Activated CD4-positive, alpha-beta T cell treated with anti-CD3 and anti-CD28 coated beads, Interleukin-2, amount 10 ng/mL, durations not matched to agents 7 days and 5 days (primary cell): ENCODE measurements at regions not wholly inside any gene's neighbourhood (a gene's known extent, or its start where the extent isn't known, plus 50 kb on each side); places are given as distances from the start of the nearest gene placed in this dataset.

Experiments used
- CTCF ChIA-PET: fragments of 350-600 bp; sonication (Branson Sonifier 250); formaldehyde crosslinking; loops from one replicate; lab custom pipeline; 2021; ENCODE audit warnings: antibody characterized with exemption; lab: Charles Lee
- POLR2A ChIA-PET: fragments of 350-600 bp; sonication (Branson Sonifier 250); formaldehyde crosslinking; loops from one replicate; lab custom pipeline; 2021; ENCODE audit warnings: antibody characterized with exemption; lab: Charles Lee
- DNase-seq: peaks from one replicate; pipeline ENCODE4 v3.0.0-alpha.2; 2020
- H3K27ac Mint-ChIP-seq: one replicate; pipeline ENCODE4 v1.8.0; 2021; ENCODE audit warnings: mild to moderate bottlenecking, moderate library complexity, mixed read lengths
- H3K27me3 Mint-ChIP-seq: one replicate; pipeline ENCODE4 v1.8.0; 2021; ENCODE audit warnings: mixed read lengths
- H3K36me3 Mint-ChIP-seq: one replicate; pipeline ENCODE4 v1.8.0; 2021; ENCODE audit warnings: low read depth, mixed read lengths
- H3K4me1 Mint-ChIP-seq: one replicate; pipeline ENCODE4 v1.8.0; 2021; ENCODE audit warnings: mixed read lengths
- H3K4me3 Mint-ChIP-seq: one replicate; pipeline ENCODE4 v1.8.0; 2021; ENCODE audit warnings: mild to moderate bottlenecking, moderate library complexity, mixed read lengths
- H3K9me3 Mint-ChIP-seq: one replicate; pipeline ENCODE4 v1.8.0; 2021; ENCODE audit warnings: mixed read lengths

GRCh38 chr6:54579011-54579410 lies 267.6 kb upstream of the FAM83B start:
- Mint-ChIP-seq H3K4me3 (no peak overlapping the region), H3K27ac (no peak overlapping the region), H3K4me1 (no peaks in the 10 kb centered on the region), H3K9me3 (no peaks in the 10 kb centered on the region), H3K27me3 (no peaks in the 10 kb centered on the region), H3K36me3 (no peaks in the 10 kb centered on the region)
- ChIA-PET POLR2A (no interaction called here), CTCF (no interaction called here)
- no peak for DNase-seq

DNA sequence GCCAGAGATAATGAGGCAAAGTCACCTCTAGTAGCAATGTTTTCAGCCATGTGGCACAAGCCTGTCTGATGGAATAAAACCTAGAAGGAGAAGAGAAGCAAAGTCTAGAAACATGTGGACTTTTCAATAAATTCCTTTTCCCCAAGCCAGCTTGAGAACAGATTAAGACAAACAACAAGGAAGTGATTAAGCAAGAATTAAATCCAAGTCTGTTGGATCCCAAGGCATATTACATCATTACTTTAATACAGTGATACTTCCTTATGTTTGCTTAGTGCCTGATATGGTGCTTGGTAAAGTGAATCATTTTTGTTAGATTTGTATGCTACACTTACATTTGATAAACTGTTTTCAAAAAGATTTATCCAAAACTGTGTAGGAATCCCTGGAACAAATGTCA lies 260.3 kb upstream of the FAM83B start:
- no peak overlapping the region for H3K27ac Mint-ChIP-seq
- DNase-seq, result no peak
- POLR2A ChIA-PET, result no interaction called here
- no peaks in the 10 kb centered on the region for H3K36me3 Mint-ChIP-seq
- no peak overlapping the region for H3K4me3 Mint-ChIP-seq
- no peaks in the 10 kb centered on the region for H3K27me3 Mint-ChIP-seq
- H3K9me3 Mint-ChIP-seq, result no peaks in the 10 kb centered on the region
- no peaks in the 10 kb centered on the region for H3K4me1 Mint-ChIP-seq
- CTCF ChIA-PET, result no interaction called here

DNA sequence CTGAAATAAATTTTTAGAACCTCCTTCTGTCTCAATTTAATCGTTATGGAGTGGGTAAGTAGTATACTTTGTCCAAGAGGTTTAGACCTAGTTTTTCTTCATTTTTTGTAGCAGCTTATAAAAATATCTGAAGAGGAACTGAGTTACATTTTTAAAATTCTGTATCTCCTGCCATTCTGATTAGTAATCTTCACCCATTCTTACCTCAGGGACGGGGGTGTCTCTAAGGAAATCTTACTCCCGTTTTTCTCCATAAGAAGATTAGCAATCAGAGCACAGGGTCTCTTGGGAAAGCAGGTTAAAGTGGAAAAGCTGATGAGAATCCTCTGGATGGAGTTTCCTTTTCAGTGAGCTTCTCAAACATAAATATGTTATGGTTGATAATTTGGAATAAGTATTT lies 259.3 kb upstream of the FAM83B start:
- Mint-ChIP-seq H3K4me1 (no peaks in the 10 kb centered on the region), H3K36me3 (no peaks in the 10 kb centered on the region), H3K27ac (no peak overlapping the region), H3K9me3 (no peaks in the 10 kb centered on the region), H3K27me3 (no peaks in the 10 kb centered on the region), H3K4me3 (no peak overlapping the region)
- ChIA-PET CTCF (no interaction called here), POLR2A (no interaction called here)
- DNase-seq, result no peak

- H3K27ac Mint-ChIP-seq, result no peak overlapping the region
- no peak overlapping the region for H3K4me3 Mint-ChIP-seq
- H3K36me3 Mint-ChIP-seq, result no peaks in the 10 kb centered on the region
- DNase-seq, result no peak
- no peaks in the 10 kb centered on the region for H3K27me3 Mint-ChIP-seq
- H3K9me3 Mint-ChIP-seq, result no peaks in the 10 kb centered on the region
- POLR2A ChIA-PET, result no interaction called here
- no peaks in the 10 kb centered on the region for H3K4me1 Mint-ChIP-seq
- CTCF ChIA-PET, result interaction anchor here (0.7 kb wide), 1 partner anchor 1767 kb away, joined by 3 read pairs; no protein-coding TSS in a partner anchor
These were observed 258.4 kb upstream of the FAM83B start for GRCh38 chr6:54588176-54588575.

DNA sequence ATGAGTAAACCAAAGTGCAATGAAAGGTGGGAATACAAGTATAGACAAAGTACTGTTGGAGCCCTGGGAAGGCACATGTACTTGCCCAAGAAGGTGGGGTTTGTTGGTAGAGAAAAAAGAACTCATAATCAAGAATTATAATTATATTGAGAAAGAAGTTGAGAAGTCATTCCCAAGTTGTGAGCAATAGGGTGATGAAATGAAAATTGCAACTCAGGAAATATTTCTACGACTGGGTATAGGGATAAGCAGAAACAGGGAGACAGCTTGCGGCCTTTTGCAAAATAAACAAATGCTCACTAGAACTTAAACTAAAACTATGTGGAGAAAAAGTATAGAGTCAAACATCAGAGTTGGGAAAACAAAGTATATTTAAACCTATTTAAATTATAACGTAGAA lies 250.7 kb upstream of the FAM83B start:
- Mint-ChIP-seq H3K4me1 (no peaks in the 10 kb centered on the region), H3K27me3 (no peaks in the 10 kb centered on the region), H3K9me3 (no peaks in the 10 kb centered on the region), H3K36me3 (no peaks in the 10 kb centered on the region), H3K4me3 (no peak overlapping the region), H3K27ac (no peak overlapping the region)
- POLR2A ChIA-PET, result no interaction called here
- CTCF ChIA-PET, result no interaction called here
- no peak for DNase-seq

DNA sequence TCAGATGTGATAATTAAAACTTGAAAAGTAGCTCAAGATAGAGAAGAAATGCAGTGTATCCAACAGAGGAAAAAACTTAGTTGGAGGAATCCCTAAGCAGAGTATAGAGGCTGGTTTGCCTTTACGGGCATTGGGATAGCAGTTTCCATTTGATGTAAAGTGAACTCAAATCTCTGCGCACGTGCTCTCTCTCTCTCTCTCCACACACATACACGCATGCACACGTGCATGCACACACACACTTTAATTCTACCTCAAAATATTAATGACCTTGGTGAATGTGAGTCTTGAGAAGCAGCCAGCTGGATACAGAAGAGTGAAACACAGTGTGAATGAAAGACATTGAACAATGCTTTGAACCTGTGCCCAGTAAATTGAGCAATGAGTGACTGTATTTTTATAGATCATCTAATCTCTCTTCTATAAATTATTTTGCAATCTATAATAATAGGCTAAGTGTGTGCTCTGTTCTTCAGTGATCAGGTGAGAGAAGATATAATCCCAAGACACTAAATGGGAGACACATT lies 247.7 kb upstream of the FAM83B start:
- ChIA-PET CTCF (no interaction called here), POLR2A (no interaction called here)
- H3K4me3 Mint-ChIP-seq, result no peak overlapping the region
- H3K27me3 Mint-ChIP-seq, result no peaks in the 10 kb centered on the region
- H3K9me3 Mint-ChIP-seq, result no peaks in the 10 kb centered on the region
- DNase-seq, result no peak
- H3K36me3 Mint-ChIP-seq, result no peaks in the 10 kb centered on the region
- H3K27ac Mint-ChIP-seq, result no peak overlapping the region
- no peaks in the 10 kb centered on the region for H3K4me1 Mint-ChIP-seq

DNA sequence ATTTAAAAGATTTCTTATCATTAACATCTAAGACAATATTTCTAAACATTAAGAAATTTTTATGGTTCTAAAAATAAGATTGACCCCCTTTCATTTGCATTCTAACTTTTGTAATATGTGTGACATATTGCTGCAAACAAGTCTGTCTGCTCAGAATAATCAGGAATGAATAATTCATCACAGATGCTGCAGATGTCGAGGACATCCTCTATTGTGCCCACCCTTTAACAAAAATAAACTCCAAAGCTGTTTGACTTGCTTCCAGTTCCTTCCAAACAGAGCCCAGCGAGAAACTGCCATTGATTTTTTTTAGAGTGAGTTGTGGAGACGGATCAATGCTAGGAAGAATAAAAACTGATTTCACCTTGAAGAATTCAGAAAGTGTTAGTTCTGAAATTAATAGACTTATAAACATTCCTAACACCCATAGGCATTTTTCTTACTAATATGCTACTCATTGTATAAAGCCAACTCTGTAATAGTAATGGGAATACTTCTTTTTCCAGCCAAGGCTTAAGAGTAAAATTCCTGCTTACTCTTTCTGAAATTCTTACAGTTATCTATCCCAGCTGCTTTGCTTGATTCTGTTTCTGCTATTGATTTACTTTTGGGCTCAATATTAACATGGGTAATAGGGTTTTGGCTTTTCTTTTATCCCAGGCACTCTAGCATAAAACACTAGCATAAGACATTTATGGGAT lies 244.8 kb upstream of the FAM83B start:
- H3K9me3 Mint-ChIP-seq, result no peaks in the 10 kb centered on the region
- no peak overlapping the region for H3K27ac Mint-ChIP-seq
- no peaks in the 10 kb centered on the region for H3K27me3 Mint-ChIP-seq
- no peaks in the 10 kb centered on the region for H3K4me1 Mint-ChIP-seq
- no peaks in the 10 kb centered on the region for H3K36me3 Mint-ChIP-seq
- no peak overlapping the region for H3K4me3 Mint-ChIP-seq
- no peak for DNase-seq
- CTCF ChIA-PET, result no interaction called here
- POLR2A ChIA-PET, result no interaction called here

DNA sequence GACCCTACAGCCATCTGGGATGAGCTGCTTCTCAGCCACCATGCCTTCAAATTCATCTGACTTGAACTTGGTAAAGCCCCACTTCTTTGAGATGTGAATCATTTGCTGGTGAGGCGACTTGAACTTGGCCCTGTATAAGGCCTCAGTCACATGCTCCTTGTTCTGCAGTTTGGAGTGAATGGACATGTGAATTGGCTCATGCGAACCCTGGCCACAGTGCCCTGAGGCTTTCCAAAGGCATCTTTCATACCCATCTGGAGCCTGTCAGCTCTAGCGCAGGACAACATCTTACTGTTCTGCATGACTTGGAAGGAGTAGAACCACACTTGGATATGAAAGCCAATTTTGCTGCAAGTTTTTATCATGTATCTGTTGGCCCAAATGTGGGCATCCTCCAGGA lies 244.0 kb upstream of the FAM83B start:
- Mint-ChIP-seq H3K4me1 (no peaks in the 10 kb centered on the region), H3K9me3 (no peaks in the 10 kb centered on the region), H3K36me3 (no peaks in the 10 kb centered on the region), H3K4me3 (no peak overlapping the region), H3K27me3 (no peaks in the 10 kb centered on the region), H3K27ac (no peak overlapping the region)
- CTCF ChIA-PET, result no interaction called here
- POLR2A ChIA-PET, result no interaction called here
- no peak for DNase-seq

GRCh38 chr6:54609981-54610380 lies 236.6 kb upstream of the FAM83B start:
- Mint-ChIP-seq H3K36me3 (no peaks in the 10 kb centered on the region), H3K9me3 (no peaks in the 10 kb centered on the region), H3K4me3 (no peak overlapping the region), H3K27me3 (no peaks in the 10 kb centered on the region), H3K4me1 (no peaks in the 10 kb centered on the region), H3K27ac (no peak overlapping the region)
- no peak for DNase-seq
- ChIA-PET POLR2A (no interaction called here), CTCF (no interaction called here)

DNA sequence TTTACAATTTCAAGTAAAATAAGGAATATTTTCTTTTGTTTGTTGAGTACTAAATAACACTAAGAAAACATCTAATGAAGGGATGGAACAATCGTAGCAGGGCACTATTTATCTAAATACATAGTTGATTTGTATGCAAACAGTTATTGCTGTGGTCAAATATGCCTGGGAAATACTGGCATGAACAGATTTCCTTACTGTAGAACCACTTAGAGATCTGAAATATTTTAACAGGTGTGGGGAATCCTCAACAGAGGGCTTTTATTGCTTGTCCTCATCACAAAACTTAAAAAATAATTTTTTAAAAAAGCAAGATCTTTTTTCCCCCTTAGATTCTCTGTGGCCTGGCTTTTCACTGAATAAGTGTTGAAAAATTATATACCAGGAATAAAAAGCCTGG lies 233.0 kb upstream of the FAM83B start:
- H3K4me3 Mint-ChIP-seq, result no peak overlapping the region
- DNase-seq, result no peak
- no peaks in the 10 kb centered on the region for H3K9me3 Mint-ChIP-seq
- no peaks in the 10 kb centered on the region for H3K27me3 Mint-ChIP-seq
- no peak overlapping the region for H3K27ac Mint-ChIP-seq
- ChIA-PET POLR2A (no interaction called here), CTCF (no interaction called here)
- H3K36me3 Mint-ChIP-seq, result no peaks in the 10 kb centered on the region
- H3K4me1 Mint-ChIP-seq, result no peaks in the 10 kb centered on the region

DNA sequence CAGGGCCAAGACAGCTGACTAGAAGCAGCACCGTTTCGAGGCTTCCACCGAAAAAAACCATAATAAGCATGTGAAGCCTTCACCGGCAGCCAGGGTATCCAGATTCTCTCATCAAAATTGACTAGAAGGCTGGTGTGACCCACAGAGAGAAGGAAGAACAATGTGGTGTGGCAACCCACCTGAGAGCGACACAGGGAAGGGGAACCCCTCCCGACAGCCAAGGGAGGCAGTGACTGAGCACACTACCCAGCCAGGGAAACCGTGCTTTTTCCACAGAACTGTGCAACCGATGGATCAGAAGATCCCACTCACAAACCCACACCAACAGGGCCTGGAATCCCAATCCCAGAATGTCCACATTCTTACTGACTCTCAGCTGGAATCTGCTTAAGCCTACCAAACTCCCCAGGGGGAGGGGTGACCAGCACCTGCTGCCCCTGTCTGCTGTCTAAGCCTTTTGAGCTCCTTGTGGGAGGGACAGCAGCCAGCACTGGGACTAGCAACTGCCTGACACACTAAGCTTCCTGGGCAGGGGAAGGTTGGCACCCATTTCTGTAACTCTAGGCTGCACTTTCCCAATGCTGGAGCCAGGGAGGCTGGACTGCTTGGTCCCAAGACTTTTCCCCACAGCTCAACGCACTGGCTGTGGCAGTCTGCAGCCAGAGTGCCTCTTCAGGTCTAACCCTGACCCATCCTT lies 231.9 kb upstream of the FAM83B start:
- Mint-ChIP-seq H3K27me3 (no peaks in the 10 kb centered on the region), H3K36me3 (no peaks in the 10 kb centered on the region), H3K4me1 (no peaks in the 10 kb centered on the region), H3K9me3 (no peaks in the 10 kb centered on the region), H3K4me3 (no peak overlapping the region), H3K27ac (no peak overlapping the region)
- ChIA-PET POLR2A (no interaction called here), CTCF (no interaction called here)
- no peak for DNase-seq

- ChIA-PET POLR2A (no interaction called here), CTCF (no interaction called here)
- no peak for DNase-seq
- Mint-ChIP-seq H3K27ac (no peak overlapping the region), H3K36me3 (no peaks in the 10 kb centered on the region), H3K4me1 (no peaks in the 10 kb centered on the region), H3K4me3 (no peak overlapping the region), H3K27me3 (no peaks in the 10 kb centered on the region), H3K9me3 (no peaks in the 10 kb centered on the region)
These were observed 228.8 kb upstream of the FAM83B start for GRCh38 chr6:54617730-54618129.

DNA sequence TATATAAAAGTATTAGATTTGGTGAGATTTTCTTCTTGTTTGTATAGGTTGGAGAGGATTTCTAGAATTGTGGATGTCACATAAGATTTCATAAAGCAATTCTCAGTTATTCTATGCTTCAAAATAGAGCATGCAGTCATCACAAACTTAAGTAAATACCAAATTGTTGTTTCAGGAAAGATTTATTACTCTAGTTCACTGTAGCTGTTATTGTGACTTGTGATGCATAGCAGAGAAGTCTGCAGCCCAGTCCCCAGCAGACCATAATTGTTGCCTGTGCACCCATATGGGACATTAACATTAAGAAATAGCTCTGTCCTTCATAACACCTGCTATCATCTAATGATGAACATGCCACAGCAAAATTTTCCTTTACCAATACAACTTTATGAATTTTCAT lies 228.0 kb upstream of the FAM83B start:
- H3K4me3 Mint-ChIP-seq, result no peak overlapping the region
- no peak for DNase-seq
- no peaks in the 10 kb centered on the region for H3K4me1 Mint-ChIP-seq
- no peaks in the 10 kb centered on the region for H3K27me3 Mint-ChIP-seq
- H3K36me3 Mint-ChIP-seq, result no peaks in the 10 kb centered on the region
- POLR2A ChIA-PET, result no interaction called here
- CTCF ChIA-PET, result no interaction called here
- no peaks in the 10 kb centered on the region for H3K9me3 Mint-ChIP-seq
- H3K27ac Mint-ChIP-seq, result no peak overlapping the region

DNA sequence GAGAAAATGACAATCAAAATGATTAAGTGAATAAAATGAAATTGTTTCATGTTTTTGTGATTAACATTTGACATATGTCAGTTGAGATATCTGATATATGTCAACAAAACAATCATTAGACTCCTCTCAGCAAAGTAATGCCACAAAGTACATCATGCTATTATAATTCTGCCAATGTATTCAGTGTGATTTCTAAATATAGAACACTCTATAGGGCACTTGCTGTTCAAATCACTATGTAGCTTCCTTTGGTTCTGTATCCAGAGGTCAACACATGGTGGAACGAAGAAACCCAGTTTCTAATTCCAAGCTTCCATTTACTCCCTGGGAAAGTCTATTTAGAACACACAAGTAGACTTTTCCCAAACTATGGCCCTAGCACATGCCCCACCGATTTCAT lies 227.5 kb upstream of the FAM83B start:
- Mint-ChIP-seq H3K27ac (no peak overlapping the region), H3K4me1 (no peaks in the 10 kb centered on the region), H3K27me3 (no peaks in the 10 kb centered on the region), H3K9me3 (no peaks in the 10 kb centered on the region), H3K36me3 (no peaks in the 10 kb centered on the region), H3K4me3 (no peak overlapping the region)
- ChIA-PET POLR2A (no interaction called here), CTCF (no interaction called here)
- no peak for DNase-seq
